ENCODE measurements at regions not wholly inside any gene's neighbourhood (a gene's known extent, or its start where the extent isn't known, plus 50 kb on each side); places are given as distances from the start of the nearest gene placed in this dataset.

DNA sequence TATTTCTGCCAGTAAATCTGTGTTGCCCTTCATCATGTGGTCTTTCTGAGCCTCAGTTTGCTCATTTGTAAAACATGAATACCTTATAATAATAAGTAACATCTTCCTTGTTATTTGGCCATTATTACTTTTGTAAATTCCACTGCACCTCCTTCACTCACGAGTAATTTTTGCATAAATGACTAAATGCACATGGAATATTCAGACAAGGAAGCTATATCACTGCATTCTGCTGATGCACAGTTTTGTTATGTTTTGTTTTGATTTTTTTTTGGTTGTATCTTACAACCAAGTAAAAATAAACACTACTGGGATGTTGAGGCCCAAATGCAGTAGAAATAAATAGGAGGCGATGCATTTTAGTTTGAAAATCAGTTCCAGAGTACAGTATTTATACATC, 185.3 kb upstream of the POU3F3 start:
- H3K9me2 ChIP-seq (replicated peaks; ENCODE audit: insufficient read depth) = no peaks in the 10 kb centered on the region
- H4K20me1 ChIP-seq (ENCODE audit: insufficient read depth, poor library complexity, severe bottlenecking) = no peaks in the 10 kb centered on the region
- DNase-seq (ENCODE audit: low spot score) = no peak
- no peak overlapping the region for H3K4me3 ChIP-seq
- no peaks in the 10 kb centered on the region for H3K4me1 ChIP-seq (ENCODE audit: insufficient read depth)
- H3K9me3 ChIP-seq (ENCODE audit: low read depth) = no peaks in the 10 kb centered on the region
- H3K27me3 ChIP-seq = peaks cover 7% of the 10 kb centered on the region
- H3K36me3 ChIP-seq (replicated peaks; ENCODE audit: insufficient read depth, low read depth) = no peaks in the 10 kb centered on the region
- TF ChIP-seq EZH2phosphoT487 (IDR thresholded peaks at IDR 0.05; ENCODE audit: low read depth, severe bottlenecking, unreplicated experiment) (no peak), EZH2 (IDR thresholded peaks at IDR 0.05; ENCODE audit: borderline replicate concordance) (no peak), CTCF (IDR thresholded peaks at IDR 0.05; ENCODE audit: poor library complexity) (no peak)
- WGBS (ENCODE audit: low lambda C conversion rate, missing lambda C conversion rate) = 91% methylated on average over 2 of the region's 2 CpGs
- H2AFZ ChIP-seq = no peak overlapping the region
- no peak overlapping the region for H3K27ac ChIP-seq
- no peaks in the 10 kb centered on the region for H3K79me2 ChIP-seq
- no peak overlapping the region for H3K4me2 ChIP-seq

DNA sequence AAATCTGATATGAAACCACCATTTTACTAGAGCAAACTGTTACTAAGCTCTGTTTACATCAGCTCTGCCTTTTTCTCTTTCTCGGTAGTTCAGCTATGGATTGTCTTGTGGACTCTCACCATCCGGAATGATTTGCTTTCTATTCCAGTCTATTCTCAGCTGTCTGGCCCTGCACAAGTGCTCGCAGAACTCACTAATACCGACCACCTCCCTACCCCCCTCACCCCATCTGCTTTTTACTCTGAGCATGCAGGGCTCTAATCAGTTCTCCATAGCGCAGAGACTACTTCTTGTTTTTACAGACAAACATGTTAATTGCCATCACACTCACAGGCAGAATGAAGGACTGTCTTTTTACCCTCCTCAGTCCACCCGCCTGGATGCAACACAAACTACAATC, 180.7 kb upstream of the POU3F3 start:
- Histone ChIP-seq H3K9me2 (replicated peaks; ENCODE audit: insufficient read depth) (no peaks in the 10 kb centered on the region), H3K4me3 (no peak overlapping the region), H3K27me3 (no peaks in the 10 kb centered on the region), H3K4me2 (no peak overlapping the region), H3K79me2 (no peaks in the 10 kb centered on the region), H3K4me1 (ENCODE audit: insufficient read depth) (no peaks in the 10 kb centered on the region), H2AFZ (no peak overlapping the region), H3K36me3 (replicated peaks; ENCODE audit: insufficient read depth, low read depth) (no peaks in the 10 kb centered on the region), H3K9me3 (ENCODE audit: low read depth) (no peaks in the 10 kb centered on the region), H3K27ac (no peak overlapping the region), H4K20me1 (ENCODE audit: insufficient read depth, poor library complexity, severe bottlenecking) (no peaks in the 10 kb centered on the region)
- no peak for DNase-seq (ENCODE audit: low spot score)
- WGBS (ENCODE audit: low lambda C conversion rate, missing lambda C conversion rate) = 71% methylated on average over 6 of the region's 6 CpGs
- no peak for TF ChIP-seq EZH2phosphoT487 (IDR thresholded peaks at IDR 0.05; ENCODE audit: low read depth, severe bottlenecking, unreplicated experiment)
- TF ChIP-seq EZH2 (IDR thresholded peaks at IDR 0.05; ENCODE audit: borderline replicate concordance) = no peak
- TF ChIP-seq CTCF (IDR thresholded peaks at IDR 0.05; ENCODE audit: poor library complexity) = no peak

DNA sequence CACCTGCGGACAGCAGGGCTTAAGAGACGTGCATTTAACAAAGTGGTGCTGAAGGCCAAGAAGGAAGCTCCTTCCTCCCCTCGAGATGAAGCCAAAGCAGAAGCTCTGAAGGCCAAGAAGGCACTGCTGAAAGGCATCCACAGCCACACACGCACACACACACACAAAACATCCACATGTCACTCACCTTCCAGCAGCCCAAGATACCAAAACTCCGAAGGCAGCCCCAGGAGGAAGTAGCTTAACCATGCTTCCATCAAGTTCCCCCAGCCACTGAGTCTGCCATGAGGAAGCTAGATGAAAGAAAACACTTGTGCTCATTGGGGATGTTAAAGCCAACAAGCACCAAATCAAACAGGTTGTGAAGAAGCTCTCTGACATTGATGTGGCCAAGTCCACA, 175.7 kb upstream of the POU3F3 start:
- no peak overlapping the region for H3K4me2 ChIP-seq
- WGBS (ENCODE audit: low lambda C conversion rate, missing lambda C conversion rate) = 84% methylated on average over 5 of the region's 5 CpGs
- no peak overlapping the region for H3K4me3 ChIP-seq
- no peaks in the 10 kb centered on the region for H3K4me1 ChIP-seq (ENCODE audit: insufficient read depth)
- H2AFZ ChIP-seq = no peak overlapping the region
- H3K27ac ChIP-seq = no peak overlapping the region
- DNase-seq (ENCODE audit: low spot score) = no peak
- H3K27me3 ChIP-seq = no peaks in the 10 kb centered on the region
- H3K36me3 ChIP-seq (replicated peaks; ENCODE audit: insufficient read depth, low read depth) = no peaks in the 10 kb centered on the region
- H4K20me1 ChIP-seq (ENCODE audit: insufficient read depth, poor library complexity, severe bottlenecking) = no peaks in the 10 kb centered on the region
- TF ChIP-seq CTCF (IDR thresholded peaks at IDR 0.05; ENCODE audit: poor library complexity) (no peak), EZH2phosphoT487 (IDR thresholded peaks at IDR 0.05; ENCODE audit: low read depth, severe bottlenecking, unreplicated experiment) (no peak), EZH2 (IDR thresholded peaks at IDR 0.05; ENCODE audit: borderline replicate concordance) (no peak)
- no peaks in the 10 kb centered on the region for H3K9me3 ChIP-seq (ENCODE audit: low read depth)
- no peaks in the 10 kb centered on the region for H3K79me2 ChIP-seq
- H3K9me2 ChIP-seq (replicated peaks; ENCODE audit: insufficient read depth) = no peaks in the 10 kb centered on the region

DNA sequence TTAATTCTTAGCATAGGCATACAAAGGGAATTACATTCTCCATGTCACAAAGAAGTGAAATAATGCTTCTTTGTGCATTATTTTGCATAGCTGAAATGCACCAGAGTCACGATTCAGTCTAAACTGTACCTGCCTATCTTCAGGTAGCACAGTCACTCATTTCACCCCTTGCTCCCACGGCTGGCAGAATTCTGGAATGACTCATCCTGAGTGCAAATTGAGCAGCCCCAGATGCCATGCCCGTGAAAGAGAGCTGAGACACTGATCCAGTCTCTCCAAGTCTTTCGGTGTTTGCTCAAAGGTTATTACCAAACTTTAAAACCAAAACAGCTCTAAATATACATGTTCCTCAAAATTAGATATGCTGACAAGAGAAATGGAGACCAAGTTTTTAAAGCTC, 168.3 kb upstream of the POU3F3 start:
- Histone ChIP-seq H3K4me2 (no peak overlapping the region), H3K4me3 (no peak overlapping the region), H3K27me3 (no peaks in the 10 kb centered on the region), H3K79me2 (no peaks in the 10 kb centered on the region), H3K9me3 (ENCODE audit: low read depth) (no peaks in the 10 kb centered on the region), H2AFZ (no peak overlapping the region), H3K9me2 (replicated peaks; ENCODE audit: insufficient read depth) (no peaks in the 10 kb centered on the region), H3K4me1 (ENCODE audit: insufficient read depth) (no peaks in the 10 kb centered on the region), H3K27ac (no peak overlapping the region), H4K20me1 (ENCODE audit: insufficient read depth, poor library complexity, severe bottlenecking) (no peaks in the 10 kb centered on the region), H3K36me3 (replicated peaks; ENCODE audit: insufficient read depth, low read depth) (no peaks in the 10 kb centered on the region)
- DNase-seq (ENCODE audit: low spot score) = no peak
- WGBS (ENCODE audit: low lambda C conversion rate, missing lambda C conversion rate) = 51% methylated on average over 4 of the region's 4 CpGs
- no peak for TF ChIP-seq EZH2phosphoT487 (IDR thresholded peaks at IDR 0.05; ENCODE audit: low read depth, severe bottlenecking, unreplicated experiment)
- TF ChIP-seq EZH2 (IDR thresholded peaks at IDR 0.05; ENCODE audit: borderline replicate concordance) = no peak
- no peak for TF ChIP-seq CTCF (IDR thresholded peaks at IDR 0.05; ENCODE audit: poor library complexity)
